Immature natural killer cell (primary cell): ENCODE measurements at regions not wholly inside any gene's neighbourhood (a gene's known extent, or its start where the extent isn't known, plus 50 kb on each side); places are given as distances from the start of the nearest gene placed in this dataset.

Experiments
- DNase-seq, 3 donors: peaks; one replicate each; pipeline ENCODE4 v3.0.0; 2022; ENCODE audit warnings: mixed read lengths in 1 of 3
- H3K27ac Mint-ChIP-seq, 6 donors: one replicate each; pipeline ENCODE4 v1.8.0; 2020; ENCODE audit warnings: mixed read lengths in 6 of 6, mild to moderate bottlenecking in 5 of 6, inconsistent platforms in 4 of 6, moderate library complexity in 3 of 6
- H3K27me3 Mint-ChIP-seq, 3 donors: one replicate each; pipeline ENCODE4 v1.8.0; 2020 to 2021; ENCODE audit warnings: low read depth in 3 of 3, mild to moderate bottlenecking in 3 of 3, mixed read lengths in 3 of 3, moderate library complexity in 3 of 3, inconsistent platforms in 1 of 3
- H3K36me3 Mint-ChIP-seq, 3 donors: one replicate each; pipeline ENCODE4 v1.8.0; 2020; ENCODE audit warnings: mixed read lengths in 3 of 3, inconsistent platforms in 2 of 3, mild to moderate bottlenecking in 2 of 3
- H3K4me1 Mint-ChIP-seq, 2 donors: one replicate each; pipeline ENCODE4 v1.8.0; 2020; ENCODE audit warnings: inconsistent platforms in 2 of 2, mild to moderate bottlenecking in 2 of 2, mixed read lengths in 2 of 2, moderate library complexity in 1 of 2
- H3K4me3 Mint-ChIP-seq, 5 donors: one replicate each; pipeline ENCODE4 v1.8.0; 2020; ENCODE audit warnings: mild to moderate bottlenecking in 5 of 5, mixed read lengths in 5 of 5, inconsistent platforms in 3 of 5, moderate library complexity in 3 of 5
- H3K9me3 Mint-ChIP-seq, 6 donors: one replicate each; pipeline ENCODE4 v1.8.0; 2020; ENCODE audit warnings: mild to moderate bottlenecking in 6 of 6, mixed read lengths in 6 of 6, inconsistent platforms in 4 of 6, moderate library complexity in 3 of 6

GRCh38 chr5:74123929-74124328, 497.9 kb downstream of the ARHGEF28 start:
- H3K27me3 Mint-ChIP-seq: peaks cover 0 to 5% (median 2%) of the 10 kb centered on the region in 3 donors
- H3K9me3 Mint-ChIP-seq: no peaks in the 10 kb centered on the region
- no peak overlapping the region for H3K4me3 Mint-ChIP-seq
- no peaks in the 10 kb centered on the region for H3K36me3 Mint-ChIP-seq
- no peaks in the 10 kb centered on the region for H3K4me1 Mint-ChIP-seq
- no peak for DNase-seq
- no peak overlapping the region for H3K27ac Mint-ChIP-seq

- Mint-ChIP-seq H3K27ac (no peak overlapping the region), H3K9me3 (no peaks in the 10 kb centered on the region), H3K4me1 (no peaks in the 10 kb centered on the region), H3K36me3 (no peaks in the 10 kb centered on the region), H3K27me3 (peaks cover 0 to 5% (median 2%) of the 10 kb centered on the region in 3 donors), H3K4me3 (no peak overlapping the region)
- DNase-seq: no peak
Measured at GRCh38 chr5:74122979-74123590, 497.1 kb downstream of the ARHGEF28 start.

GRCh38 chr5:74122175-74122574, 496.2 kb downstream of the ARHGEF28 start:
- Mint-ChIP-seq H3K4me1 (no peaks in the 10 kb centered on the region), H3K9me3 (no peaks in the 10 kb centered on the region), H3K36me3 (no peaks in the 10 kb centered on the region), H3K4me3 (no peak overlapping the region), H3K27me3 (peaks cover 0 to 5% (median 2%) of the 10 kb centered on the region in 3 donors), H3K27ac (no peak overlapping the region)
- no peak for DNase-seq

- Mint-ChIP-seq H3K27ac (no peak overlapping the region), H3K9me3 (no peaks in the 10 kb centered on the region), H3K36me3 (no peaks in the 10 kb centered on the region), H3K4me1 (no peaks in the 10 kb centered on the region), H3K27me3 (peaks cover 0 to 2% (median under 1%) of the 10 kb centered on the region in 3 donors), H3K4me3 (no peak overlapping the region)
- DNase-seq: no peak
Measured at GRCh38 chr5:74120585-74120984, 494.6 kb downstream of the ARHGEF28 start.

GRCh38 chr5:74118071-74118470, 492.1 kb downstream of the ARHGEF28 start:
- H3K4me1 Mint-ChIP-seq: no peaks in the 10 kb centered on the region
- H3K27me3 Mint-ChIP-seq: peaks cover 0 to 3% (median 2%) of the 10 kb centered on the region in 3 donors
- no peaks in the 10 kb centered on the region for H3K36me3 Mint-ChIP-seq
- no peak overlapping the region for H3K4me3 Mint-ChIP-seq
- H3K9me3 Mint-ChIP-seq: no peaks in the 10 kb centered on the region
- no peak overlapping the region for H3K27ac Mint-ChIP-seq
- no peak for DNase-seq

GRCh38 chr5:74116984-74117383, 491.0 kb downstream of the ARHGEF28 start:
- Mint-ChIP-seq H3K9me3 (no peaks in the 10 kb centered on the region), H3K27ac (no peak overlapping the region), H3K27me3 (peaks cover 0 to 6% (median 2%) of the 10 kb centered on the region in 3 donors), H3K4me1 (no peaks in the 10 kb centered on the region), H3K4me3 (no peak overlapping the region), H3K36me3 (no peaks in the 10 kb centered on the region)
- no peak for DNase-seq

- H3K4me1 Mint-ChIP-seq: no peaks in the 10 kb centered on the region
- no peak overlapping the region for H3K27ac Mint-ChIP-seq
Measured at GRCh38 chr5:74116266-74116665, 490.3 kb downstream of the ARHGEF28 start.

GRCh38 chr5:74113927-74114326, 487.9 kb downstream of the ARHGEF28 start:
- Mint-ChIP-seq H3K4me3 (no peak overlapping the region), H3K36me3 (no peaks in the 10 kb centered on the region), H3K27me3 (peaks cover 2 to 10% (median 2%) of the 10 kb centered on the region in 3 donors), H3K27ac (no peak overlapping the region), H3K4me1 (no peaks in the 10 kb centered on the region), H3K9me3 (no peaks in the 10 kb centered on the region)
- no peak for DNase-seq

More at GRCh38 chr5:74116266-74116665, 490.3 kb downstream of the ARHGEF28 start:
- Mint-ChIP-seq H3K4me3 (no peak overlapping the region), H3K27me3 (peaks cover 0 to 8% (median 2%) of the 10 kb centered on the region in 3 donors), H3K36me3 (no peaks in the 10 kb centered on the region), H3K9me3 (no peaks in the 10 kb centered on the region)
- no peak for DNase-seq

- no peak for DNase-seq
- Mint-ChIP-seq H3K27ac (no peak overlapping the region), H3K9me3 (no peaks in the 10 kb centered on the region), H3K27me3 (peaks cover 2 to 10% (median 2%) of the 10 kb centered on the region in 3 donors), H3K4me3 (no peak overlapping the region), H3K36me3 (no peaks in the 10 kb centered on the region), H3K4me1 (no peaks in the 10 kb centered on the region)
Measured at GRCh38 chr5:74113196-74113540, 487.2 kb downstream of the ARHGEF28 start.

- Mint-ChIP-seq H3K4me3 (no peak overlapping the region), H3K9me3 (no peaks in the 10 kb centered on the region), H3K4me1 (no peaks in the 10 kb centered on the region), H3K36me3 (no peaks in the 10 kb centered on the region), H3K27me3 (peaks cover 2 to 10% (median 2%) of the 10 kb centered on the region in 3 donors), H3K27ac (no peak overlapping the region)
- no peak for DNase-seq
Measured at GRCh38 chr5:74112372-74113195, 486.6 kb downstream of the ARHGEF28 start.

- H3K4me3 Mint-ChIP-seq: no peak overlapping the region
- no peaks in the 10 kb centered on the region for H3K36me3 Mint-ChIP-seq
Measured at GRCh38 chr5:74111764-74112163, 485.8 kb downstream of the ARHGEF28 start.

GRCh38 chr5:74109344-74109743, 483.3 kb downstream of the ARHGEF28 start:
- Mint-ChIP-seq H3K36me3 (no peaks in the 10 kb centered on the region), H3K27me3 (peaks cover 0 to 9% (median 2%) of the 10 kb centered on the region in 3 donors), H3K4me3 (no peak overlapping the region), H3K27ac (no peak overlapping the region), H3K4me1 (no peaks in the 10 kb centered on the region), H3K9me3 (no peaks in the 10 kb centered on the region)
- DNase-seq: no peak

More at GRCh38 chr5:74111764-74112163, 485.8 kb downstream of the ARHGEF28 start:
- Mint-ChIP-seq H3K9me3 (no peaks in the 10 kb centered on the region), H3K4me1 (no peaks in the 10 kb centered on the region), H3K27me3 (peaks cover 2 to 10% (median 2%) of the 10 kb centered on the region in 3 donors), H3K27ac (no peak overlapping the region)
- DNase-seq: no peak

GRCh38 chr5:74107899-74108298, 481.9 kb downstream of the ARHGEF28 start:
- Mint-ChIP-seq H3K9me3 (no peaks in the 10 kb centered on the region), H3K36me3 (no peaks in the 10 kb centered on the region), H3K27me3 (peaks cover 0 to 10% (median 2%) of the 10 kb centered on the region in 3 donors), H3K4me1 (no peaks in the 10 kb centered on the region), H3K4me3 (no peak overlapping the region), H3K27ac (no peak overlapping the region)
- DNase-seq: no peak

- Mint-ChIP-seq H3K4me1 (no peaks in the 10 kb centered on the region), H3K36me3 (no peaks in the 10 kb centered on the region), H3K4me3 (no peak overlapping the region), H3K27ac (no peak overlapping the region), H3K27me3 (peaks cover 0 to 5% (median 2%) of the 10 kb centered on the region in 3 donors), H3K9me3 (peaks cover 0 to 3% (median 0%) of the 10 kb centered on the region in 6 donors)
- no peak for DNase-seq
Measured at GRCh38 chr5:74105126-74105780, 479.3 kb downstream of the ARHGEF28 start.
